HEK293T (cell line): ENCODE measurements at regions not wholly inside any gene's neighbourhood (a gene's known extent, or its start where the extent isn't known, plus 50 kb on each side); places are given as distances from the start of the nearest gene placed in this dataset.

Source experiments
- CTCF ChIA-PET: fragments of 350-600 bp; formaldehyde crosslinking; extraction: SDS; loops from one replicate; lab custom pipeline; 2021; ENCODE audit warnings: antibody characterized with exemption, inconsistent platforms; lab: Yijun Ruan, JAX
- POLR2A ChIA-PET: fragments of 350-600 bp; formaldehyde crosslinking; extraction: SDS; loops from one replicate; lab custom pipeline; 2020; ENCODE audit warnings: antibody characterized with exemption, inconsistent platforms; lab: Yijun Ruan, JAX
- DNase-seq: peaks from one replicate; pipeline ENCODE4 v3.0.0; 2012; ENCODE audit warnings: mixed read lengths; ENCODE audit errors: extremely low spot score
- BHLHE40 ChIP-seq: fragments of 450-650 bp; IDR thresholded peaks from 2 replicates; pipeline ENCODE4 v1.6.1; 2016; ENCODE audit warnings: mild to moderate bottlenecking, moderate library complexity, borderline replicate concordance
- ELF4 ChIP-seq: fragments of 450-650 bp; IDR thresholded peaks from 2 replicates; pipeline ENCODE4 v1.6.1; 2017; ENCODE audit warnings: antibody characterized with exemption
- FOXA1 ChIP-seq: fragments of 450-650 bp; IDR thresholded peaks from 2 replicates; pipeline ENCODE4 v1.6.1; 2016; ENCODE audit warnings: mild to moderate bottlenecking
- FOXK2 ChIP-seq: fragments of 450-650 bp; IDR thresholded peaks from 2 replicates; pipeline ENCODE4 v1.6.1; 2016; ENCODE audit warnings: mild to moderate bottlenecking
- HDGF ChIP-seq: fragments of 450-650 bp; IDR thresholded peaks from 2 replicates; pipeline ENCODE4 v1.6.1; 2017; ENCODE audit warnings: antibody characterized with exemption, borderline replicate concordance
- NFRKB ChIP-seq: fragments of 450-650 bp; IDR thresholded peaks from 2 replicates; pipeline ENCODE4 v1.6.1; 2016; ENCODE audit warnings: mild to moderate bottlenecking, moderate library complexity
- PKNOX1 ChIP-seq: fragments of 450-650 bp; IDR thresholded peaks from 2 replicates; pipeline ENCODE4 v1.6.1; 2016
- SP1 ChIP-seq: fragments of 450-650 bp; IDR thresholded peaks from 2 replicates; pipeline ENCODE4 v1.6.1; 2017
- SUZ12 ChIP-seq: fragments of 450-650 bp; IDR thresholded peaks from 2 replicates; pipeline ENCODE4 v1.6.1; 2016; ENCODE audit warnings: mild to moderate bottlenecking
- TARDBP ChIP-seq: fragments of 450-650 bp; IDR thresholded peaks from 2 replicates; pipeline ENCODE4 v1.6.1; 2016

- ChIA-PET POLR2A (no interaction called here), CTCF (no interaction called here)
- DNase-seq = no peak
- TF ChIP-seq ELF4 = no peak
- TF ChIP-seq FOXA1 = no peak
- no peak for TF ChIP-seq SP1
- TF ChIP-seq BHLHE40 = no peak
- TF ChIP-seq HDGF = no peak
- TF ChIP-seq FOXK2 = no peak
These were observed 55.9 kb upstream of the LAPTM4A start for GRCh38 chr2:20107352-20107751.

- no peak for DNase-seq
- ChIA-PET POLR2A (no interaction called here), CTCF (no interaction called here)
- TF ChIP-seq PKNOX1 = no peak
- no peak for TF ChIP-seq BHLHE40
- no peak for TF ChIP-seq NFRKB
- TF ChIP-seq TARDBP = no peak
- no peak for TF ChIP-seq SUZ12
- no peak for TF ChIP-seq SP1
These were observed 55.3 kb upstream of the LAPTM4A start for GRCh38 chr2:20106746-20107145.

- ChIA-PET CTCF (no interaction called here), POLR2A (no interaction called here)
- no peak for DNase-seq
- TF ChIP-seq FOXA1 (no peak), HDGF (no peak)
These were observed 53.6 kb upstream of the LAPTM4A start for GRCh38 chr2:20104900-20105545.

- no peak for DNase-seq
- ChIA-PET CTCF (interaction anchor here (1.0 kb wide), 1 partner anchor 122 kb away, joined by 3 read pairs; the partner anchor contains the start of gene SDC1), POLR2A (no interaction called here)
- TF ChIP-seq ELF4 = no peak
These were observed 52.1 kb upstream of the LAPTM4A start for GRCh38 chr2:20103530-20103929.
